DND-41 (cell line): ENCODE measurements at regions not wholly inside any gene's neighbourhood (a gene's known extent, or its start where the extent isn't known, plus 50 kb on each side); places are given as distances from the start of the nearest gene placed in this dataset.

ENCODE experiments used
- ATAC-seq: fragments of 200-7000 bp; cut with Tn5 transposase; 3 replicates; pipeline ENCODE4 v1.9.1; 2021; ENCODE audit warnings: low read depth; ENCODE audit not compliant: insufficient read depth
- DNase-seq: peaks from one replicate; pipeline ENCODE4 v3.0.0-alpha.2; 2020
- H2AFZ ChIP-seq: 2 replicates; pipeline ENCODE4 v1.6.0; 2012; ENCODE audit warnings: low read depth, low read length
- H3K27ac ChIP-seq: 2 replicates; pipeline ENCODE4 v1.5.1; 2012; ENCODE audit warnings: low read length, inconsistent platforms
- H3K27me3 ChIP-seq: fragments of 200-600 bp; sonication (generic); 2 replicates; pipeline ENCODE4 v1.6.0; 2012; ENCODE audit warnings: low read length, mild to moderate bottlenecking, inconsistent platforms; ENCODE audit not compliant: insufficient read depth, poor library complexity
- H3K36me3 ChIP-seq: 2 replicates; pipeline ENCODE4 v1.5.1; 2012; ENCODE audit warnings: low read length, inconsistent platforms; ENCODE audit not compliant: insufficient read depth
- H3K4me1 ChIP-seq: 2 replicates; pipeline ENCODE4 v1.5.1; 2012; ENCODE audit warnings: mild to moderate bottlenecking, low read length; ENCODE audit not compliant: insufficient read depth
- H3K4me2 ChIP-seq: 2 replicates; pipeline ENCODE4 v1.6.0; 2012; ENCODE audit warnings: mild to moderate bottlenecking, moderate library complexity, low read length, inconsistent platforms; ENCODE audit not compliant: insufficient read depth
- H3K4me3 ChIP-seq, 2 experiments: fragments of 200-600 bp in 1 of 2; shearing (Covaris generic) in 1 of 2; 2 replicates each; pipeline ENCODE4 v1.5.1; 2012 to 2016; ENCODE audit warnings: inconsistent platforms in 2 of 2, low read length in 2 of 2, mild to moderate bottlenecking in 2 of 2, low read depth in 1 of 2, moderate library complexity in 1 of 2
- H3K79me2 ChIP-seq: 2 replicates; pipeline ENCODE4 v1.6.0; 2012; ENCODE audit warnings: low read length, inconsistent platforms; ENCODE audit not compliant: insufficient read depth
- H3K9ac ChIP-seq: 2 replicates; pipeline ENCODE4 v1.6.0; 2012; ENCODE audit warnings: low read depth, mild to moderate bottlenecking, inconsistent platforms, low read length, moderate library complexity
- H3K9me3 ChIP-seq: 2 replicates; pipeline ENCODE4 v1.5.1; 2012; ENCODE audit warnings: low read length, moderate library complexity, mild to moderate bottlenecking, inconsistent platforms; ENCODE audit not compliant: insufficient read depth, severe bottlenecking
- H4K20me1 ChIP-seq: 2 replicates; pipeline ENCODE4 v1.6.0; 2012; ENCODE audit warnings: low read length; ENCODE audit not compliant: insufficient read depth
- CTCF ChIP-seq: IDR thresholded peaks from 2 replicates; pipeline ENCODE4 v1.5.1; 2012; ENCODE audit warnings: borderline replicate concordance, low read length, moderate library complexity, mild to moderate bottlenecking; ENCODE audit not compliant: poor library complexity, severe bottlenecking; ENCODE audit errors: extremely low read depth
- EZH2 ChIP-seq: IDR thresholded peaks from 3 replicates; pipeline ENCODE4 v1.6.1; 2012; ENCODE audit warnings: borderline replicate concordance, low read depth, mild to moderate bottlenecking, moderate library complexity, low read length, inconsistent platforms; ENCODE audit not compliant: severe bottlenecking

- no peak overlapping the region for H2AFZ ChIP-seq
- H3K36me3 ChIP-seq = no peaks in the 10 kb centered on the region
- no peaks in the 10 kb centered on the region for H4K20me1 ChIP-seq
- no peak for ATAC-seq
- no peaks in the 10 kb centered on the region for H3K9me3 ChIP-seq
- H3K9ac ChIP-seq = no peak overlapping the region
- no peak overlapping the region for H3K4me2 ChIP-seq
- DNase-seq = no peak
- TF ChIP-seq CTCF (no peak), EZH2 (no peak)
- H3K27me3 ChIP-seq = no peaks in the 10 kb centered on the region
- H3K27ac ChIP-seq = no peak overlapping the region
- no peaks in the 10 kb centered on the region for H3K79me2 ChIP-seq
- H3K4me3 ChIP-seq = no peak overlapping the region
- H3K4me1 ChIP-seq = no peaks in the 10 kb centered on the region
Measured at GRCh38 chr10:58001159-58001558, 266.5 kb downstream of the IPMK start.

- Histone ChIP-seq H3K9ac (no peak overlapping the region), H3K36me3 (no peaks in the 10 kb centered on the region), H3K4me2 (no peak overlapping the region), H4K20me1 (no peaks in the 10 kb centered on the region), H3K9me3 (no peaks in the 10 kb centered on the region), H2AFZ (no peak overlapping the region), H3K79me2 (no peaks in the 10 kb centered on the region), H3K4me1 (no peaks in the 10 kb centered on the region), H3K4me3 (no peak overlapping the region), H3K27me3 (no peaks in the 10 kb centered on the region), H3K27ac (no peak overlapping the region)
- DNase-seq (no peak), ATAC-seq (no peak)
- no peak for TF ChIP-seq EZH2
- no peak for TF ChIP-seq CTCF
Measured at GRCh38 chr10:57996536-57996935, 271.2 kb downstream of the IPMK start.

- H3K36me3 ChIP-seq = no peaks in the 10 kb centered on the region
- no peaks in the 10 kb centered on the region for H3K4me1 ChIP-seq
- no peak overlapping the region for H3K4me2 ChIP-seq
- no peaks in the 10 kb centered on the region for H3K79me2 ChIP-seq
- H3K27ac ChIP-seq = no peak overlapping the region
- no peak overlapping the region for H3K4me3 ChIP-seq
- H2AFZ ChIP-seq = no peak overlapping the region
- no peaks in the 10 kb centered on the region for H4K20me1 ChIP-seq
- no peak overlapping the region for H3K9ac ChIP-seq
- H3K27me3 ChIP-seq = no peaks in the 10 kb centered on the region
- no peak for TF ChIP-seq EZH2
- TF ChIP-seq CTCF = no peak
- ATAC-seq (no peak), DNase-seq (no peak)
- no peaks in the 10 kb centered on the region for H3K9me3 ChIP-seq
Measured at GRCh38 chr10:57993302-57993701, 274.4 kb downstream of the IPMK start.

GRCh38 chr10:57992321-57993077 lies 275.2 kb downstream of the IPMK start:
- Histone ChIP-seq H3K79me2 (no peaks in the 10 kb centered on the region), H3K9me3 (no peaks in the 10 kb centered on the region), H3K4me1 (no peaks in the 10 kb centered on the region), H2AFZ (no peak overlapping the region), H3K27me3 (no peaks in the 10 kb centered on the region), H3K36me3 (no peaks in the 10 kb centered on the region), H3K4me2 (no peak overlapping the region), H3K27ac (no peak overlapping the region), H4K20me1 (no peaks in the 10 kb centered on the region), H3K9ac (no peak overlapping the region), H3K4me3 (no peak overlapping the region)
- no peak for ATAC-seq
- DNase-seq = no peak
- TF ChIP-seq EZH2 (no peak), CTCF (no peak)
